Ascending aorta (tissue), 2 donors: ENCODE measurements at regions not wholly inside any gene's neighbourhood (a gene's known extent, or its start where the extent isn't known, plus 50 kb on each side); places are given as distances from the start of the nearest gene placed in this dataset.

Experiments used
- DNase-seq, 2 donors: peaks; one replicate each; pipeline ENCODE4 v3.0.0-alpha.2; 2019; ENCODE audit warnings: low spot score in 2 of 2
- H3K27ac ChIP-seq, 2 donors: fragments of 200-600 bp; sonication (generic); one replicate each; pipeline ENCODE4 v1.5.1; 2016 to 2017; ENCODE audit warnings: mild to moderate bottlenecking in 1 of 2
- H3K27me3 ChIP-seq: fragments of 200-600 bp; sonication (generic); one replicate; pipeline ENCODE4 v1.5.1; 2017
- H3K36me3 ChIP-seq, 2 donors: fragments of 200-600 bp; sonication (generic); one replicate each; pipeline ENCODE4 v1.5.1; 2016
- H3K4me1 ChIP-seq, 2 donors: fragments of 200-600 bp; sonication (generic); one replicate each; pipeline ENCODE4 v1.5.1; 2016 to 2017; ENCODE audit warnings: mild to moderate bottlenecking in 1 of 2
- H3K4me3 ChIP-seq, 2 donors: fragments of 200-600 bp; sonication (generic); one replicate each; pipeline ENCODE4 v1.5.1; 2016 to 2017; ENCODE audit warnings: mild to moderate bottlenecking in 1 of 2
- H3K9me3 ChIP-seq, 2 donors: fragments of 200-600 bp; sonication (generic); one replicate each; pipeline ENCODE4 v1.5.1; 2016
- CTCF ChIP-seq, 3 experiments: fragments of 200-600 bp in 2 of 3; fragments of 450-650 bp in 1 of 3; sonication (generic) in 2 of 3; IDR thresholded peaks; one replicate each; pipeline ENCODE4 v1.5.1; 2016 to 2019; ENCODE audit warnings: antibody characterized with exemption in 3 of 3, mild to moderate bottlenecking in 1 of 3, moderate library complexity in 1 of 3
- intact Hi-C: fragments of 100-400 bp; cut with DNase I; formaldehyde crosslinking; loops from one replicate; pipeline ENCODE4 v1.15.1; 2023

GRCh38 chr14:46197856-46198255, 453.7 kb downstream of the RPL10L start:
- no peak for TF ChIP-seq CTCF (IDR thresholded peaks at IDR 0.05)
- DNase-seq: no peak
- intact Hi-C loops: no loop called here
- no peak overlapping the region for H3K27ac ChIP-seq
- no peak overlapping the region for H3K4me3 ChIP-seq
- no peaks in the 10 kb centered on the region for H3K27me3 ChIP-seq
- H3K4me1 ChIP-seq: no peaks in the 10 kb centered on the region
- H3K9me3 ChIP-seq: no peaks in the 10 kb centered on the region
- H3K36me3 ChIP-seq: no peaks in the 10 kb centered on the region
